ENCODE measurements at regions not wholly inside any gene's neighbourhood (a gene's known extent, or its start where the extent isn't known, plus 50 kb on each side); places are given as distances from the start of the nearest gene placed in this dataset.
"Not testable (repeated sequence)": the region's sequence is repeated elsewhere in the genome, so short reads cannot be mapped to it uniquely, and the experiment has no call there.

DNA sequence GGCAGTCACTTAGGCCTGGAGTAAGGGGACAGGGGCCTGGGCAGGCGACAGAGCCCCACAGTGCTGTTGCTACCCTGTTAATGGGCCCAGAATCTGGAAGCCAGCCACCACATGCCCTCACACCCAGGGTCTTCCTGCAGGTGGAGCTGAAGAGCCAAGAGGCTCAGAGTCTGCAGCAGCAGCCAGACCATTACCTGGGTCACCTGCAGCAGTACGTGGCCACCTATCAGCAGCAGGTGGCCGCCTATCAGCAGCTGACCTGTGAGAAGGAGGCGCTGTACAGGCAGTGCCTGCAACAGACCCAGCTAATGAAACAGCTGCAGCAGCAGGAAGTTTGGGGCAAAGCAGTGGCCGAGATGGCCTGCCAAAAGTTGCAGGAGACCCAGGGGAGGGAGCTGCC is 104.2 kb upstream of the FAN1 start:
- TF ChIP-seq, protein P1, sequence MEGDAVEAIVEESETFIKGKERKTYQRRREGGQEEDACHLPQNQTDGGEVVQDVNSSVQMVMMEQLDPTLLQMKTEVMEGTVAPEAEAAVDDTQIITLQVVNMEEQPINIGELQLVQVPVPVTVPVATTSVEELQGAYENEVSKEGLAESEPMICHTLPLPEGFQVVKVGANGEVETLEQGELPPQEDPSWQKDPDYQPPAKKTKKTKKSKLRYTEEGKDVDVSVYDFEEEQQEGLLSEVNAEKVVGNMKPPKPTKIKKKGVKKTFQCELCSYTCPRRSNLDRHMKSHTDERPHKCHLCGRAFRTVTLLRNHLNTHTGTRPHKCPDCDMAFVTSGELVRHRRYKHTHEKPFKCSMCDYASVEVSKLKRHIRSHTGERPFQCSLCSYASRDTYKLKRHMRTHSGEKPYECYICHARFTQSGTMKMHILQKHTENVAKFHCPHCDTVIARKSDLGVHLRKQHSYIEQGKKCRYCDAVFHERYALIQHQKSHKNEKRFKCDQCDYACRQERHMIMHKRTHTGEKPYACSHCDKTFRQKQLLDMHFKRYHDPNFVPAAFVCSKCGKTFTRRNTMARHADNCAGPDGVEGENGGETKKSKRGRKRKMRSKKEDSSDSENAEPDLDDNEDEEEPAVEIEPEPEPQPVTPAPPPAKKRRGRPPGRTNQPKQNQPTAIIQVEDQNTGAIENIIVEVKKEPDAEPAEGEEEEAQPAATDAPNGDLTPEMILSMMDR (conservative IDR thresholded peaks at IDR 0.05) = peak; percentile 56
- H3K27ac ChIP-seq = not testable (repeated sequence)

DNA sequence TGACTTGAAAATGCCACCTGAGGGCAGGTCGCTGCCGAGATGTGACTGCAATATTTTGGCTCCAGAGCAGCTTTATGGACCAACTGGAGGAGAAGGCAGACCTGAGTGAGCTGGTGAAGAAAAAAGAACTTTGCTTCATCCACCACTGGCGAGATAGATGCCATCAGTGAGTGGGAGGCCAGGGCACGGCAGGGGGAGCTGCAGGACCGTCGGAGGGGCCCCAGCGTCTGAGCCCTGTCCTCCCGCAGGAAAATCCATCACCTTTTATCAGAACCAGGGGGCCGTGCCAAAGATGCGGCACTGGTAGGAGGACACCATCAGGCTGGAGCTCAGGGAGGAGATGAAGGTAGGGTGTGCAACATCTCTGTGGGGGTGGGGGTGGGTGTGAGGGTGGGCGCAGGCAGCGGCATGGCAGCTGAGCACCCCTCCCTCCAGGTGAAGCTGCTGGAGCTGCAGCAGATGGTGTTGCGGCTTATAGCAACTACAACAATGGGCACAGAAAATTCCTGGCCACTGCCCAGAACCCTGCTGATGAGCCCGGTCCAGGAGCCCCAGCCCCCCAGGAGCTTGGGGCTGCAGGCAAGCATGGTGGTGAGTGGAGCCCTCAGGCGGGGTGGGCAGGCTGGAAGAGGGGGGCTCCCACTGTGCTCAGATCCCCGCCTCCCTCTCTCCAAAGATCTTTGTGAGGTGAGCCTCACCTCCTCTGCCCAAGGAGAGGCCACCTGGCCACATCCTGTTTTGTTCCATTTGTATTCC is 102.4 kb upstream of the FAN1 start:
- TF ChIP-seq, protein P1 (conservative IDR thresholded peaks at IDR 0.05) = peak; percentile 19
- H3K27ac ChIP-seq = not testable (repeated sequence)

DNA sequence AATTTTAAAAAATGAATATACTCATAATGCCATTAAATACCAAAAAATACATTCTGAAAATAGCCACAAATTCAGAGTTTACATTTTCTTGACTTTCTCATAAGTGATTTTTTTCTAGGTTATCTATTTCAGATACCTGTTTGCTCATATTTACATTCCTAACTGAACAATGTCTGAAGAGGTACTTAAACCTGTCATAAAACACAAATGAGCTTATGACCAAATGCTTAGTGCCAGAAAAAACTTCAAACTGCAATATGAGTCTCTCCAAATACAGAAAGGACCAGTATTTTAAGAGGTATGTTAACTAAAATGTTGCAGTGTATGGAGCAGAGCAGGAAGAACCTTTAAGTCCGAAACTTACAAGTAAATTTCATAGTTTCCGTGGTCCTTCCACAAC is 101.7 kb upstream of the FAN1 start:
- not testable (repeated sequence) for H3K27ac ChIP-seq

DNA sequence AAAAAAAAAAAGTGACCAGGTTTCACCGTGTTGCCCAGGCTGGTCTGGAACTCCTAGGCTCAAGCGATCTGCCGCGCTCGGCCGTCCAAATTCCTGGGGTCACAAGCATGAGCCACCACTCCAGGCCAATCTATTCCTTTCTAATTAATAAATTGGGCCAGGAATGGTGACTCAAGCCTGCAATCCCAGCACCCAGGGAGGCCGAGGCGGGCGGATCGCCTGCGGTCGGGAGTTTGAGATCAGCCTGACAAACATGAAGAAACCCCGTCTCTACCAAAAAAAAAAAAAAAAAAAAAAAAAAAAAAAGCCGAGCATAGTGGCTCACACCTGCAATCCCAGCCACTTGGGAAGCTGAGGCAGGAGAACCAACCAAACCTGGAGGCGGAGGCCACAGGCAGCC is 100.0 kb upstream of the FAN1 start:
- not testable (repeated sequence) for H3K27ac ChIP-seq

DNA sequence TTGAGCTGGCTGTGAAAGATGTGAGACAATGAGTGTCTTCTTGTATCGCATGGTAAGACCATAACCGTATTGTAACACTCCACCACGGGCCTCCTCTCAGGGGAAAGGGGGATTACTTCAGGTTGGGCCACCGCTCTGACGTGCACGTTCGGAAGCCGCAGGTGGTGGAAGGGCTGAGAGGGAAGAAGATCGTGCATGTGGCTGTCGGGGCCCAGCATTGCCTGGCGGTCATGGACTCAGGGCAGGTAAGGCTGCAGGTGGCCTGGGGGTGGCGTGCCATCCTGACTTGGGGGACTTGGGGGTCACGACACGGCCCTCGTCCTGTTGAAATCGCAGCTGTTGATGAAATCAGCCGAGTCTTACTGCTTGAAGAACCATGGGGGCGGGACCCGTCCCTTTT is 87.3 kb upstream of the FAN1 start:
- no peak for TF ChIP-seq ZFX (IDR thresholded peaks at IDR 0.05)
- TF ChIP-seq, protein P1 (conservative IDR thresholded peaks at IDR 0.05) = no peak
- H3K27ac ChIP-seq = no peak overlapping the region

DNA sequence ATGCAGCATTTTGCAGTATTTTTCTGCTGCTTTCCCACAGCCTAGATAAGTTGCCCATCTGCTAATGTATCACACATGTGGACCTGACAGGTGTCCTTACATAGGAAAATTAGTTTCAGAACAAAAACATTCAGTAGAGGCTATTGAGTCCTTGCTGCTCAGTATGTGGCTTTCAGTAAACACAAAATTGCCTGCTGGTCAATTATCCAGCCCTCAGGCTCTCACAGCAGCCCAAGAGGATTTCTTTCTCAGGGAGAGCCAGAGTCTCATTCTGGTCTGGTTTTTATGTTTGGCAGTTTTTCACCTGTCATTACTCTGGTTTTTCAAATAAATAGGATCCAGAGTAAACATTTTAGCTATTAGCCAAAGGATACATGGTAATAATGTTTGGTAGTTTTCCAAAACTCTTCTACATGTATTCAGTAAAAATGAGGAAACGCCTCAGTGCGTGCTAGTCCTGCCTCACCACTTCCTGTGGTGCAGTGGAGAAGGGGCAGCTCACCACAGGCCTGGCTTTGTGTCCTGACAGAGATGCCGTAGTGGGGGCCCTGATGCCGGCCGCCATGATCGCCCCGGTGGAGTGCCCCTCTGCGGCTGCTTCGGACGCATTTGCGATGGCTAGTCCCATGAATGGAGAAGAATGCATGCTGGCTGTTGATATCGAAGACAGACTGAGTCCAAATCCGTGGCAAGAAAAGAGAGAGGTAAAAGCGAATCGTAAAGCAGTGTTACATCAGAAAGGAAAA is 80.5 kb upstream of the FAN1 start:
- not testable (repeated sequence) for H3K27ac ChIP-seq

DNA sequence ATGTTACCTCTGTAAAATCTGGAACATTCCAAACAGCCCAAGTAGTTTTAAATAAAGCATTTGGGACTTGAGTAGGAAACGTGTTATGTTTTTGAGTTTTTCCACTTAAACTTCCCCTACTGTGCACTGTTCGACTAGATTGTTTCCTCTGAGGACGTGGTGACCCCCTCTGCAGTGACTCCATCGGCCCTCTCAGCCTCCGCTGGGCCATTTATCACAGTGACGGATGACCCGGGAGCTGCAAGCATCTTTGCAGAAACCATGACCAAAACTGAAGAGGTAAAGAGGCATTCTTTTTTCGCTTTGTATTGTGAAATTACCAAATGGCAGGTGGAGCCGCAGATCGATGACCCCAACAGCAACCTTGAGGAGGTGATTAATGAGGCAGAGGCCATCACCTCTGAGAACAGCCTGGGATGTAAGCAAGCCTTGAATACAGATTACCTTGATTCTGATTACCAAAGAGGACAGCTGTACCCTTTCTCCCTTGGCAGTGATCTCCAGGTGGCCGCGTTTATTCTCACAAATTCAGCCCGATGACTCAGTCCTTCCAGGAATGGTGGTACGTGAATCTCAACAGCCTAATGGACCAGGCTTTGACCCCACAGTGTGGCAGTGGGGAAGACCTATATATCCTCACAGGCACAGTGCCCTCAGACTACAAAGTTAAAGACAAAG is 79.1 kb upstream of the FAN1 start:
- no peak for TF ChIP-seq ZFX (IDR thresholded peaks at IDR 0.05)
- TF ChIP-seq, protein P1 (conservative IDR thresholded peaks at IDR 0.05) = no peak
- H3K27ac ChIP-seq = no peak overlapping the region

DNA sequence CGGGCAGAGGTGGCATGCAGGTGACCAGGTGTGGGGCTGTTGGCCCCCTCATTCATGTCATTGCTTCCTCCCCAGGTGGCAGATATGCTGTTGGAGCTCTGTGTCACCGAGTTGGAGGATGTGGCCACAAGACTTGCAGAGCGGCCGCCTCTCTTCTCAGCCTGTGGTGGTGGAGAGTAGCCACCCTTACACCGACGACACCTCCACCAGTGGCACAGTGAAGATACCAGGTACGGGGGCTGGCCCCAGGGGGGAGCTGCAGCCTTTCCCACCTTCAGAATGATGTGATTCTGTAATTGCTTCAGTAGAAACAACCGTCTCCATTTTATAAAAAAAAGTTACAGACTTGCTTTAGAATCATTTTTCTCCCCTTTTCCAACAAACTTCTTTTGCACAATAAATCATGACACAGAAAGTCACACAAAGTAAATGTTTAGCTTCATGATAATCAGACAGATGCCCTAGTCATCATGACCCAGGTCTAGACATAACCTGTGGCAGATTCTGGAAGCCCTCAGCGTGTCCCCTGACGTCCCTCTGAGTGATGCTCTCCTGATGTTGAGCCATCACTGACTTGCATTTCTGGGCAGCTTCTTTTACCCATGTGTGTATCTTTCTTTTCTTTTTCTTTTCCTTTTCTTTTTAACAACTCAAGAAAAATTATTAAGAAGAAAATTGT is 76.0 kb upstream of the FAN1 start:
- no peak overlapping the region for H3K27ac ChIP-seq
- TF ChIP-seq ZFX (IDR thresholded peaks at IDR 0.05) = no peak
- TF ChIP-seq, protein P1 (conservative IDR thresholded peaks at IDR 0.05) = no peak

DNA sequence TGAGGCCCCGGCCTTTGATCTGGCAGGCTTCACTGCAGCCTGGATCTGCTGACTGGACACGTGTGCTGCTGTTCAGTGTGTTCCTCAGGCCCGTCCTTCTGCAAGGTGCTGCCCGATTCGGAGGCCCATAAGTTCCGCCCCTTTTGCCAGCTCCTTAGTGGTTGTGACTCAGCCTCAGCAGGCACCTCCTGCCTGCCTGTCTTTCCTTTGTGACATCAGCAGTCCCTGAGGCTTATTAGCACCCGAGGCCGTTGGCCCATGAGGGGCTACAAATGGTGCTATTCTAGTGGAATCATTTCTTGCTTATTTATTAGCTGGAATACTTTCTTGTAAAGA is 75.4 kb upstream of the FAN1 start:
- H3K27ac ChIP-seq = not testable (repeated sequence)

Data from C4-2B (cell line).